ENCODE measurements at regions not wholly inside any gene's neighbourhood (a gene's known extent, or its start where the extent isn't known, plus 50 kb on each side); places are given as distances from the start of the nearest gene placed in this dataset.

DNA sequence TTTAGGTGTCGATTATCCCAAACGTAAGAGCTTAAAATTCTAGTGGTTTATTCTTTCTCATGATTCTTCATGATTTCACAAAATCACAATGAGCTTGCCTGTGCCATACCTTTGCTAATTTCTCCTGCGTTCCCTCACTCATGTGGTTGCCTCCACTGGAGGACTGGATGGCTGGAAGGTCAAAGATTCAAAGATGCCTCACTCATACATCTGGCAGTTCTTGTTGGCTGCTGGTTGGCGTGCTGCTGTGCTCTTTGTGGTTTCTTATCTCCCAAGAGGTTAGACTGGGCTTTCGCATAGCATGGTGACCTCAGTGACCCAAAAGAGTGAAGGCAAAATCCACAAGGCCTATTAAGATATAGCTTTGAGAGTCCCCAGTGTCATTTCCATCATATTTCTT lies 877.6 kb upstream of the AUTS2 start:
- TF ChIP-seq, protein P1, sequence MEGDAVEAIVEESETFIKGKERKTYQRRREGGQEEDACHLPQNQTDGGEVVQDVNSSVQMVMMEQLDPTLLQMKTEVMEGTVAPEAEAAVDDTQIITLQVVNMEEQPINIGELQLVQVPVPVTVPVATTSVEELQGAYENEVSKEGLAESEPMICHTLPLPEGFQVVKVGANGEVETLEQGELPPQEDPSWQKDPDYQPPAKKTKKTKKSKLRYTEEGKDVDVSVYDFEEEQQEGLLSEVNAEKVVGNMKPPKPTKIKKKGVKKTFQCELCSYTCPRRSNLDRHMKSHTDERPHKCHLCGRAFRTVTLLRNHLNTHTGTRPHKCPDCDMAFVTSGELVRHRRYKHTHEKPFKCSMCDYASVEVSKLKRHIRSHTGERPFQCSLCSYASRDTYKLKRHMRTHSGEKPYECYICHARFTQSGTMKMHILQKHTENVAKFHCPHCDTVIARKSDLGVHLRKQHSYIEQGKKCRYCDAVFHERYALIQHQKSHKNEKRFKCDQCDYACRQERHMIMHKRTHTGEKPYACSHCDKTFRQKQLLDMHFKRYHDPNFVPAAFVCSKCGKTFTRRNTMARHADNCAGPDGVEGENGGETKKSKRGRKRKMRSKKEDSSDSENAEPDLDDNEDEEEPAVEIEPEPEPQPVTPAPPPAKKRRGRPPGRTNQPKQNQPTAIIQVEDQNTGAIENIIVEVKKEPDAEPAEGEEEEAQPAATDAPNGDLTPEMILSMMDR (IDR thresholded peaks at IDR 0.05), result no peak
- TF ChIP-seq POLR2A (IDR thresholded peaks at IDR 0.05), result no peak
